Fibroblast of lung (primary cell): ENCODE measurements at regions not wholly inside any gene's neighbourhood (a gene's known extent, or its start where the extent isn't known, plus 50 kb on each side); places are given as distances from the start of the nearest gene placed in this dataset.
A peak's percentile ranks its signal among the peaks of the same experiment; 100 is the strongest.

ENCODE experiments used
- DNase-seq, 2 donors: peaks; one replicate each; pipeline versions ENCODE4 v3.0.0 to v3.0.0-alpha.2; 2010; ENCODE audit warnings: low read depth in 2 of 2
- H2AFZ ChIP-seq: 2 replicates; pipeline ENCODE4 v1.5.1; 2012; ENCODE audit warnings: low read length, control low read depth, inconsistent platforms
- H3K27ac ChIP-seq: 2 replicates; pipeline ENCODE4 v1.5.1; 2011; ENCODE audit warnings: low read length, control low read depth; ENCODE audit not compliant: insufficient read depth
- H3K27me3 ChIP-seq: 2 replicates; pipeline ENCODE4 v1.5.1; 2011; ENCODE audit warnings: mild to moderate bottlenecking, low read length; ENCODE audit not compliant: control insufficient read depth, insufficient read depth
- H3K36me3 ChIP-seq: 2 replicates; pipeline ENCODE4 v1.5.1; 2011; ENCODE audit warnings: low read length; ENCODE audit not compliant: control insufficient read depth, insufficient read depth
- H3K4me1 ChIP-seq: 2 replicates; pipeline ENCODE4 v1.5.1; 2011; ENCODE audit warnings: low read length; ENCODE audit not compliant: control insufficient read depth, insufficient read depth; ENCODE audit errors: extremely low read depth
- H3K4me2 ChIP-seq: 2 replicates; pipeline ENCODE4 v1.5.1; 2011; ENCODE audit warnings: low read length, control low read depth; ENCODE audit not compliant: insufficient read depth; ENCODE audit errors: extremely low read depth
- H3K4me3 ChIP-seq, 4 experiments: fragments of 200-600 bp in 1 of 4; sonication (generic) in 1 of 4; replicated peaks in 1 of 4; 2 replicates each; pipeline ENCODE4 v1.5.1; 2011 to 2016; ENCODE audit warnings: low read length in 4 of 4, low read depth in 3 of 4, mild to moderate bottlenecking in 3 of 4, control low read depth in 2 of 4, inconsistent platforms in 1 of 4, mixed read lengths in 1 of 4; ENCODE audit not compliant: insufficient read depth in 1 of 4; ENCODE audit errors: control extremely low read depth in 1 of 4
- H3K79me2 ChIP-seq: 2 replicates; pipeline ENCODE4 v1.5.1; 2012; ENCODE audit warnings: mild to moderate bottlenecking, low read length, inconsistent platforms; ENCODE audit not compliant: control insufficient read depth, insufficient read depth
- H3K9ac ChIP-seq: 2 replicates; pipeline ENCODE4 v1.5.1; 2011; ENCODE audit warnings: mild to moderate bottlenecking, low read length, control low read depth; ENCODE audit not compliant: insufficient read depth
- H3K9me3 ChIP-seq: 2 replicates; pipeline ENCODE4 v1.5.1; 2012; ENCODE audit warnings: low read depth, low read length; ENCODE audit not compliant: control insufficient read depth, insufficient read depth
- H4K20me1 ChIP-seq: 2 replicates; pipeline ENCODE4 v1.5.1; 2011; ENCODE audit warnings: low read length; ENCODE audit not compliant: control insufficient read depth, insufficient read depth; ENCODE audit errors: extremely low read depth
- EZH2 ChIP-seq: IDR thresholded peaks from 2 replicates; pipeline ENCODE4 v1.5.1; 2012; ENCODE audit warnings: low read length, control low read depth, mild to moderate bottlenecking; ENCODE audit errors: missing control alignments
- TF ChIP-seq, protein P1 (sequence below), 2 donors: IDR thresholded peaks in 1 of 2; conservative IDR thresholded peaks in 1 of 2; 1 replicate in 1 of 2; 2 replicates in 1 of 2; pipeline ENCODE4 v1.5.1; 2011 to 2012; ENCODE audit warnings: low read length in 2 of 2, control low read depth in 1 of 2, inconsistent platforms in 1 of 2, low read depth in 1 of 2, mild to moderate bottlenecking in 1 of 2

DNA sequence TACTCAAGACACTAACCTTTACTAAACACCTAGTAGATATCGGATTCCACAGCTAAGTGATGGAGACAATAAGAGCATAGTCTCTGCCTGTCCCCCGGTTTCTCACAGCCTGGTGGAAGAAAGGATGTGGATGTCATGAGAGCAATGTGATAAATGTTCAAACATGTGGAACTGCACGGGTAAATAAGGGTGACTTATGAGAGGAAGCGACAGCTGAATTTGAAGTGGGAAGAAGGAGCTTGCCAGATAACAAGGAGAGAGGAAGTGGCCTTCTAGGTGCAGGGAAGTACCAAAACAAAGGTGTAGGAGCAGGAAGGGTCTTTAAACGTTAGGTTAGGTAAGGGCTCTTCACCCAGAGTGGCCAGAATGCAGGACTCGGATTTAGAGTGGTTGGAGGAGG, 178.6 kb upstream of the NRIP1 start:
- Histone ChIP-seq H3K79me2 (no peaks in the 10 kb centered on the region), H3K36me3 (no peaks in the 10 kb centered on the region), H3K4me1 (no peaks in the 10 kb centered on the region), H3K9me3 (no peaks in the 10 kb centered on the region), H2AFZ (no peak overlapping the region), H3K4me3 (no peak overlapping the region), H3K27me3 (no peaks in the 10 kb centered on the region), H3K27ac (no peak overlapping the region), H4K20me1 (no peaks in the 10 kb centered on the region), H3K4me2 (no peak overlapping the region), H3K9ac (no peak overlapping the region)
- no peak for TF ChIP-seq EZH2
- TF ChIP-seq, protein P1, sequence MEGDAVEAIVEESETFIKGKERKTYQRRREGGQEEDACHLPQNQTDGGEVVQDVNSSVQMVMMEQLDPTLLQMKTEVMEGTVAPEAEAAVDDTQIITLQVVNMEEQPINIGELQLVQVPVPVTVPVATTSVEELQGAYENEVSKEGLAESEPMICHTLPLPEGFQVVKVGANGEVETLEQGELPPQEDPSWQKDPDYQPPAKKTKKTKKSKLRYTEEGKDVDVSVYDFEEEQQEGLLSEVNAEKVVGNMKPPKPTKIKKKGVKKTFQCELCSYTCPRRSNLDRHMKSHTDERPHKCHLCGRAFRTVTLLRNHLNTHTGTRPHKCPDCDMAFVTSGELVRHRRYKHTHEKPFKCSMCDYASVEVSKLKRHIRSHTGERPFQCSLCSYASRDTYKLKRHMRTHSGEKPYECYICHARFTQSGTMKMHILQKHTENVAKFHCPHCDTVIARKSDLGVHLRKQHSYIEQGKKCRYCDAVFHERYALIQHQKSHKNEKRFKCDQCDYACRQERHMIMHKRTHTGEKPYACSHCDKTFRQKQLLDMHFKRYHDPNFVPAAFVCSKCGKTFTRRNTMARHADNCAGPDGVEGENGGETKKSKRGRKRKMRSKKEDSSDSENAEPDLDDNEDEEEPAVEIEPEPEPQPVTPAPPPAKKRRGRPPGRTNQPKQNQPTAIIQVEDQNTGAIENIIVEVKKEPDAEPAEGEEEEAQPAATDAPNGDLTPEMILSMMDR (conservative IDR thresholded peaks at IDR 0.05 in 1 of 2, IDR thresholded peaks at IDR 0.05 in 1 of 2; ENCODE audit: low read depth in 1 of 2, low read length in 2 of 2): no peak
- DNase-seq: no peak

GRCh38 chr21:15247613-15248012, 182.8 kb upstream of the NRIP1 start:
- H3K27me3 ChIP-seq: no peaks in the 10 kb centered on the region
- H3K79me2 ChIP-seq: no peaks in the 10 kb centered on the region
- no peaks in the 10 kb centered on the region for H3K36me3 ChIP-seq
- no peak overlapping the region for H3K27ac ChIP-seq
- no peak overlapping the region for H3K4me3 ChIP-seq
- no peaks in the 10 kb centered on the region for H3K4me1 ChIP-seq
- H3K4me2 ChIP-seq: no peak overlapping the region
- no peaks in the 10 kb centered on the region for H4K20me1 ChIP-seq
- TF ChIP-seq, protein P1 (conservative IDR thresholded peaks at IDR 0.05 in 1 of 2, IDR thresholded peaks at IDR 0.05 in 1 of 2; ENCODE audit: low read depth in 1 of 2, low read length in 2 of 2): no peak
- TF ChIP-seq EZH2: no peak
- no peak for DNase-seq
- H3K9me3 ChIP-seq: no peaks in the 10 kb centered on the region
- H3K9ac ChIP-seq: no peak overlapping the region
- no peak overlapping the region for H2AFZ ChIP-seq

DNA sequence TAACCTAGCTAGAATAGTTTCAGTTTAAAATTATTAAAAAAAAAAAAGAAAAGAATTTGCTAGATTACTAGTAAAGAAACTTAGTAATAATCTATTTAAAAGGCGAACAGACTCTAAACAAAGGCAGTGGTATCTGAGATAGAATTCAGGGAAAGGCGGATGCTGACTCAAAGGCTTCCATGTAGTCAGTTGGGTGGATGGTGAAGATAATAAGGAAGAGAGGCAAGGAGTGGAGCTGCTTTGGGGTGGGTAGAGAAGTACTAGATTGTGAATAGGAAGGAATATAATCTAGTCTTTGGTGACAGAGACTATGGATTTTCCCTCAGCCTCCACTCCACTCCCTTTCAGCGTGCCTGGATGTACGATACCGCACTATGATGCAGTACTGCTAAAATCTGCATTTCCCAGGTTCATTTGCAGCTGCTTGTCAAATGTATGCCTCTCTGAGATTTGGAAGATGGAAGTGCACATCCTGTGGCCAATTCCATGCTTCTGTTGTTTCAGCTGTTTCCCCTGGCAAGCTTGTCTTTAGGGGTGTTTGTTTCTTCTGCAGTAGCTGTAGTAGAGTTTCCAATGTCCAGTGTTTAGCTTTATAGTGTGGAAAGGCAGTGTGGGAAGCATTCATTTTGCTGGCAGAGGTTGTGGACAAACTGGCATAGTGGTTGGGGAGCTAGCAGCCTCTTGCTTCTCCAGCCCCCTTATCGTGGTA, 184.6 kb upstream of the NRIP1 start:
- H2AFZ ChIP-seq: no peak overlapping the region
- H4K20me1 ChIP-seq: no peaks in the 10 kb centered on the region
- DNase-seq: peak; percentile 45 to 55
- H3K4me3 ChIP-seq: no peak overlapping the region
- no peaks in the 10 kb centered on the region for H3K9me3 ChIP-seq
- no peaks in the 10 kb centered on the region for H3K4me1 ChIP-seq
- no peaks in the 10 kb centered on the region for H3K27me3 ChIP-seq
- no peak overlapping the region for H3K4me2 ChIP-seq
- H3K36me3 ChIP-seq: no peaks in the 10 kb centered on the region
- H3K27ac ChIP-seq: no peak overlapping the region
- H3K9ac ChIP-seq: no peak overlapping the region
- no peaks in the 10 kb centered on the region for H3K79me2 ChIP-seq
- TF ChIP-seq, protein P1 (conservative IDR thresholded peaks at IDR 0.05 in 1 of 2, IDR thresholded peaks at IDR 0.05 in 1 of 2; ENCODE audit: low read depth in 1 of 2, low read length in 2 of 2): no peak
- no peak for TF ChIP-seq EZH2
